ENCODE measurements at regions not wholly inside any gene's neighbourhood (a gene's known extent, or its start where the extent isn't known, plus 50 kb on each side); places are given as distances from the start of the nearest gene placed in this dataset.

GRCh38 chrX:143998261-143998660 is 114.4 kb downstream of the UBE2NL start:
- Histone ChIP-seq H2BK120ac (replicated peaks; ENCODE audit: low read depth, low read length) (no peak overlapping the region), H3K23me2 (ENCODE audit: low read depth, low read length) (no peaks in the 10 kb centered on the region), H4K5ac (ENCODE audit: insufficient read length, low read depth, low read length) (no peak overlapping the region), H2BK15ac (ENCODE audit: low read length) (no peak overlapping the region), H3K4me2 (ENCODE audit: insufficient read depth in 1 of 2, low read depth in 2 of 2, low read length in 2 of 2) (no peak overlapping the region), H3K4me1 (replicated peaks in 1 of 4; ENCODE audit: control insufficient read depth in 3 of 4, insufficient read depth in 4 of 4, low read length in 3 of 4) (no peaks in the 10 kb centered on the region), H3K18ac (ENCODE audit: extremely low read depth, low read length) (no peak overlapping the region), H3K79me1 (ENCODE audit: low read depth, low read length) (no peaks in the 10 kb centered on the region), H3K4me3 (ENCODE audit: extremely low read depth in 1 of 4, insufficient read depth in 2 of 4, low read depth in 3 of 4, low read length in 4 of 4) (no peak overlapping the region), H2AFZ (ENCODE audit: low read length) (no peak overlapping the region), H2AK5ac (ENCODE audit: low read depth, low read length) (no peak overlapping the region), H3K79me2 (ENCODE audit: control insufficient read depth in 1 of 2, insufficient read depth in 2 of 2, low read length in 2 of 2) (no peaks in the 10 kb centered on the region), H3K4ac (replicated peaks; ENCODE audit: insufficient read length, low read depth, low read length) (no peak overlapping the region), H3K27me3 (replicated peaks in 1 of 4; ENCODE audit: control insufficient read depth in 3 of 4, extremely low read depth in 1 of 4, insufficient read depth in 3 of 4, low read length in 3 of 4) (no peaks in the 10 kb centered on the region), H4K91ac (replicated peaks; ENCODE audit: insufficient read length, low read length) (no peak overlapping the region), H2BK5ac (ENCODE audit: low read depth, low read length) (no peak overlapping the region), H3K56ac (replicated peaks; ENCODE audit: insufficient read length, low read depth, low read length) (no peak overlapping the region), H3K9ac (replicated peaks in 1 of 4; ENCODE audit: extremely low read depth in 1 of 4, low read depth in 3 of 4, low read length in 3 of 4) (no peak overlapping the region), H2BK12ac (ENCODE audit: low read depth, low read length) (no peak overlapping the region), H4K8ac (ENCODE audit: extremely low read depth, insufficient read depth, low read length) (no peak overlapping the region), H3K27ac (ENCODE audit: low read depth, low read length) (no peak overlapping the region), H3K14ac (ENCODE audit: insufficient read length) (no peak overlapping the region), H3K23ac (ENCODE audit: insufficient read length) (no peak overlapping the region), H3K36me3 (ENCODE audit: control insufficient read depth in 2 of 4, insufficient read depth in 4 of 4, low read length in 3 of 4) (no peaks in the 10 kb centered on the region), H4K20me1 (replicated peaks in 1 of 2; ENCODE audit: control insufficient read depth in 1 of 2, insufficient read depth in 2 of 2, low read length in 2 of 2) (no peaks in the 10 kb centered on the region), H2BK20ac (ENCODE audit: low read length) (no peak overlapping the region), H3K9me3 (ENCODE audit: insufficient read depth in 2 of 2, low read depth in 1 of 2, low read length in 1 of 2) (no peaks in the 10 kb centered on the region)
- POLR2A ChIA-PET (ENCODE audit: partially characterized antibody): no interaction called here
- DNase-seq (ENCODE audit: low read depth in 1 of 2, low spot score in 2 of 2) (no peak), FAIRE-seq (no peak)
- CTCF ChIA-PET (ENCODE audit: partially characterized antibody): no interaction called here
- 87% methylated on average over 6 of the region's 6 CpGs; no CpG with 5 or more reads in 1 of the 2 experiments for WGBS, 2 experiments (ENCODE audit: extremely low coverage in 1 of 2, insufficient coverage in 1 of 2, insufficient read length in 1 of 2, insufficient replicate concordance in 2 of 2, low coverage in 1 of 2, low lambda C conversion rate in 2 of 2, missing lambda C conversion rate in 1 of 2)
- TF ChIP-seq USF2 (IDR thresholded peaks at IDR 0.05; ENCODE audit: low read length) (no peak), CHD1 (IDR thresholded peaks at IDR 0.05; ENCODE audit: low read depth, low read length) (no peak), SP1 (IDR thresholded peaks at IDR 0.05; ENCODE audit: low read depth, low read length) (no peak), SIN3A (conservative IDR thresholded peaks at IDR 0.05 in 1 of 2, IDR thresholded peaks at IDR 0.05 in 1 of 2; ENCODE audit: low read depth in 1 of 2, low read length in 2 of 2) (no peak), CTBP2 (IDR thresholded peaks at IDR 0.05; ENCODE audit: borderline replicate concordance, insufficient read depth, insufficient read length, low read length) (no peak), SIRT6 (IDR thresholded peaks at IDR 0.05; ENCODE audit: low read length) (no peak), E2F6 (IDR thresholded peaks at IDR 0.05) (no peak), RXRA (IDR thresholded peaks at IDR 0.05; ENCODE audit: insufficient read depth, low read depth, low read length) (no peak), CHD2 (IDR thresholded peaks at IDR 0.05; ENCODE audit: low read length) (no peak)

All from H1 (cell line).